GM12864 (cell line): ENCODE measurements at regions not wholly inside any gene's neighbourhood (a gene's known extent, or its start where the extent isn't known, plus 50 kb on each side); places are given as distances from the start of the nearest gene placed in this dataset.

Source experiments
- DNase-seq: peaks from one replicate; pipeline ENCODE4 v3.0.0-alpha.2; 2011; ENCODE audit warnings: low read depth
- H3K4me3 ChIP-seq: 2 replicates; pipeline ENCODE4 v1.5.1; 2011; ENCODE audit warnings: mild to moderate bottlenecking, low read depth, low read length, control low read depth
- CTCF ChIP-seq: IDR thresholded peaks from 2 replicates; pipeline ENCODE4 v1.5.1; 2011; ENCODE audit warnings: low read depth, mild to moderate bottlenecking, moderate library complexity, low read length, control low read depth, inconsistent platforms; ENCODE audit errors: missing control alignments

DNA sequence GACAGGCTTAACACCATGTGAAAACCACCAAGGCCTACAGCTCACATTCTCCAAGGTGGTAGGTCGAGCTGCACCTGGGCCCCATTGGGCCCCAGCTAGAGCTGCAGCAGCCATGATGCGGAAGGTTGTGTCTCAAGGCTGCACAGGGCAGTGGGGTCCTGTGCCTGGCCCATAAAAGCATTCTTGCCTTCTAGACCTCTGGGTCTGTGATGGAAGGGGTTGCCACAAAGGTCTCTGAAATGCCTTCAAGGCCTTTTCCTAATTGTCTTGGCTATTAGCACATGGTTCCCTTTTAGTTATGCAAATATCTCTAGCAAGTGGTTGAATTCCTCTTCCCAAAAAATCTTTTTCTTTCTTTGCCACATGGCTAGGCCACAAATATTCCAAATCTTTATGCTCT, 52.5 kb upstream of the C11orf58 start:
- H3K4me3 ChIP-seq: no peak overlapping the region
- DNase-seq: no peak
- no peak for TF ChIP-seq CTCF

- H3K4me3 ChIP-seq: no peak overlapping the region
- TF ChIP-seq CTCF: no peak
- DNase-seq: no peak
Measured at GRCh38 chr11:16678466-16679116, 59.9 kb upstream of the C11orf58 start.

- no peak for TF ChIP-seq CTCF
- no peak overlapping the region for H3K4me3 ChIP-seq
- no peak for DNase-seq
Measured at GRCh38 chr11:16669799-16670415, 68.5 kb upstream of the C11orf58 start.

- H3K4me3 ChIP-seq: no peak overlapping the region
- TF ChIP-seq CTCF: peak; percentile 49
- DNase-seq: no peak
Measured at GRCh38 chr11:16632295-16633200, 105.9 kb upstream of the C11orf58 start.

DNA sequence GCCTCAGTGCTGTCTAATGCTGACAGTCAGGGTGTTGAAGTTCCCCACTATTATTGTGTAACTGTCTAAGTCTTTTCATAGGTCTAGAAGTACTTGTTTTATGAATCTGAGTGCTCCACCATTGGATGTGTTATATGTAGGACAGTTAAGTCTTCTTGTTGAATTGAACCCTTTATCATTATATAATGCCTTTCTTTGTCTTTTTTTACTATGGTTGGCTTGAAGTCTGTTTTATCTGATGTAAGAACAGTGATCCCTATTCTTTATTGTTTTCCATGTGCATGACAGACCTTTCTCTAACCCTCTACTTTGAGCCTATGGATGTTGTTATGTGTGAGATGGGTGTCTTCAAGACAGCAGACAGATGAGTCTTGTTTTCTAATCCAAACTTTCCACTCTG, 107.8 kb upstream of the C11orf58 start:
- no peak overlapping the region for H3K4me3 ChIP-seq
- no peak for DNase-seq
- TF ChIP-seq CTCF: no peak

DNA sequence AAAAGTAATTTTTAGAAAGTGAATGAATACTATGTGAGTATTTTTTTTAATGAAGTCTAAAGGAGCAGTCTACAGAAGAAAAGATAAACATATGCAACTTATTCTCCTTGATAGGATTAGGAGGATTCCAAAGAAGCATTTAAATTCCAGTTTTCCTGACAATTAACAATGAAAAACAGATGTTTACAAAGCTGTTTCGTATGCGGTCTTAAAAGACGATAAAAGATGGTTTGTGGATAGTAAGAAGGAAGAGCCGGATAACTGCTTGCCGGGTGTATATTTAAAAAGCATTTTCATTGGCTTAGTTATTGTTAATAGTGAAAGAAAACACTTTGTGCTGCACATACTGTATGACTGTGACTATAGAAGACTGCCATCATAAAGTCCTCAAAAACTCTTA, 120.0 kb upstream of the C11orf58 start:
- no peak for DNase-seq
- no peak for TF ChIP-seq CTCF
- no peak overlapping the region for H3K4me3 ChIP-seq

- TF ChIP-seq CTCF: no peak
- H3K4me3 ChIP-seq: no peak overlapping the region
- DNase-seq: no peak
Measured at GRCh38 chr11:16615480-16615879, 123.0 kb upstream of the C11orf58 start.
